ENCODE measurements at regions not wholly inside any gene's neighbourhood (a gene's known extent, or its start where the extent isn't known, plus 50 kb on each side); places are given as distances from the start of the nearest gene placed in this dataset.

DNA sequence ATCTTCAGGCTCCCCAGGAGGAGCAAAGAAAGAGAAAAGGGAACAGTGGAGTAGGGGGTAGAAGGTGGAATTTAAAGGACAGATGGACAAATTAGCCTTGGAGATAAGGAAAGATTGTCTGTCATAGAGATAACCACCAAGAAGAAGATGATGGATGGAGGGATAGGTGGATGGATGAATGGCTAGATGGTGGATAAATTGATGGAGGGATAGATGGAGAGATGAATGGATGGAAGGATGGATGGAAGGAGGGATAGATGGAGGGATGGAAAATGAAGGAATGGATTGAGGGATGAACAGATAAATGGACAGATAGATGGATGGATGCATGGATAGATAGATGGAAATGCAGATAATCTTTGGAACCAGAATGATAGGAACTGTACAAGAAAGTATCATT, 102.8 kb downstream of the TNFAIP3 start:
- POLR2A ChIA-PET = no interaction called here
- Histone ChIP-seq H3K27ac (ENCODE audit: low read length) (no peak overlapping the region), H3K4me3 (ENCODE audit: low read depth in 2 of 2, low read length in 2 of 2) (no peak overlapping the region), H3K36me3 (ENCODE audit: control insufficient read depth, insufficient read depth, low read length) (no peaks in the 10 kb centered on the region), H3K9me3 (ENCODE audit: control insufficient read depth, insufficient read depth, low read depth, low read length) (no peaks in the 10 kb centered on the region), H3K4me1 (ENCODE audit: control insufficient read depth, insufficient read depth, low read length) (no peaks in the 10 kb centered on the region), H3K27me3 (ENCODE audit: control insufficient read depth, insufficient read depth, low read length) (no peaks in the 10 kb centered on the region)
- ATAC-seq = no peak
- in situ Hi-C loops (cut with HindIII; ENCODE audit: low pct_unique_long_range_greater_than_20kb, low sequenced_read_pairs) (no loop called here), intact Hi-C loops (cut with micrococcal nuclease; ENCODE audit: unreplicated experiment) (no loop called here)
- CTCF ChIA-PET = no interaction called here
- no TSS peak for BruUV-seq (replicated peaks)
- DNase-seq (ENCODE audit: low read depth, low spot score) = no peak
- TF ChIP-seq TCF7L2 (IDR thresholded peaks at IDR 0.05; ENCODE audit: low read depth, low read length) (no peak), POLR2AphosphoS5 (IDR thresholded peaks at IDR 0.05; ENCODE audit: low read depth, low read length) (no peak), SIN3A (IDR thresholded peaks at IDR 0.05; ENCODE audit: borderline replicate concordance, insufficient read depth, low read depth, low read length) (no peak), CTCF (IDR thresholded peaks at IDR 0.05) (no peak)
- TF ChIP-seq, protein P1, sequence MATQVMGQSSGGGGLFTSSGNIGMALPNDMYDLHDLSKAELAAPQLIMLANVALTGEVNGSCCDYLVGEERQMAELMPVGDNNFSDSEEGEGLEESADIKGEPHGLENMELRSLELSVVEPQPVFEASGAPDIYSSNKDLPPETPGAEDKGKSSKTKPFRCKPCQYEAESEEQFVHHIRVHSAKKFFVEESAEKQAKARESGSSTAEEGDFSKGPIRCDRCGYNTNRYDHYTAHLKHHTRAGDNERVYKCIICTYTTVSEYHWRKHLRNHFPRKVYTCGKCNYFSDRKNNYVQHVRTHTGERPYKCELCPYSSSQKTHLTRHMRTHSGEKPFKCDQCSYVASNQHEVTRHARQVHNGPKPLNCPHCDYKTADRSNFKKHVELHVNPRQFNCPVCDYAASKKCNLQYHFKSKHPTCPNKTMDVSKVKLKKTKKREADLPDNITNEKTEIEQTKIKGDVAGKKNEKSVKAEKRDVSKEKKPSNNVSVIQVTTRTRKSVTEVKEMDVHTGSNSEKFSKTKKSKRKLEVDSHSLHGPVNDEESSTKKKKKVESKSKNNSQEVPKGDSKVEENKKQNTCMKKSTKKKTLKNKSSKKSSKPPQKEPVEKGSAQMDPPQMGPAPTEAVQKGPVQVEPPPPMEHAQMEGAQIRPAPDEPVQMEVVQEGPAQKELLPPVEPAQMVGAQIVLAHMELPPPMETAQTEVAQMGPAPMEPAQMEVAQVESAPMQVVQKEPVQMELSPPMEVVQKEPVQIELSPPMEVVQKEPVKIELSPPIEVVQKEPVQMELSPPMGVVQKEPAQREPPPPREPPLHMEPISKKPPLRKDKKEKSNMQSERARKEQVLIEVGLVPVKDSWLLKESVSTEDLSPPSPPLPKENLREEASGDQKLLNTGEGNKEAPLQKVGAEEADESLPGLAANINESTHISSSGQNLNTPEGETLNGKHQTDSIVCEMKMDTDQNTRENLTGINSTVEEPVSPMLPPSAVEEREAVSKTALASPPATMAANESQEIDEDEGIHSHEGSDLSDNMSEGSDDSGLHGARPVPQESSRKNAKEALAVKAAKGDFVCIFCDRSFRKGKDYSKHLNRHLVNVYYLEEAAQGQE (IDR thresholded peaks at IDR 0.05; ENCODE audit: insufficient read depth in 1 of 2, low read depth in 2 of 2, low read length in 1 of 2) = no peak

DNA sequence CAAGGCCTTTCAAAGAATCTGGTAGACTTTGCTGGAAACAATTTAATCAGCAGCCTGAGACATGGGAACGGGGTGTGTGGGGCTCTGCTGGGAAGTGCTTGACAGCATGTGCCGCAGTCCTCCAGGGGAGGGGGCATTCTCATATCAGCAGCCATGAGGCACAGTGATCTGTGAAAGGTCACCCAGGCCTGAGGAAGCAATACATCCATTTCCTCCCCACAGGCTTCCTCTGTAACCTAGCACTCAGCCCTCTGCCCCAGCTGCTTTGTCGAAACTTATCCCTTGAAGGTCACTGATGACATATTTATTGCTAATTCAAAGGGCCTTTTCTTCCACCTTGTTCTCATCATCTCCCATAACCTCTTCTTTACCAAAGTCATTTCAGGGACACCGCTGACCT, 103.3 kb downstream of the TNFAIP3 start:
- TF ChIP-seq, protein P1 (IDR thresholded peaks at IDR 0.05; ENCODE audit: insufficient read depth in 1 of 2, low read depth in 2 of 2, low read length in 1 of 2) = no peak
- no peak for TF ChIP-seq TCF7L2 (IDR thresholded peaks at IDR 0.05; ENCODE audit: low read depth, low read length)
- no peak for TF ChIP-seq CTCF (IDR thresholded peaks at IDR 0.05)
- TF ChIP-seq POLR2AphosphoS5 (IDR thresholded peaks at IDR 0.05; ENCODE audit: low read depth, low read length) = no peak
- TF ChIP-seq SIN3A (IDR thresholded peaks at IDR 0.05; ENCODE audit: borderline replicate concordance, insufficient read depth, low read depth, low read length) = no peak
- no peak overlapping the region for H3K27ac ChIP-seq (ENCODE audit: low read length)
- no peaks in the 10 kb centered on the region for H3K27me3 ChIP-seq (ENCODE audit: control insufficient read depth, insufficient read depth, low read length)
- no peak overlapping the region for H3K4me3 ChIP-seq (ENCODE audit: low read depth in 2 of 2, low read length in 2 of 2)
- BruUV-seq (replicated peaks) = no TSS peak
- CTCF ChIA-PET = interaction anchor here (0.6 kb wide), 1 partner anchor 628 kb away, joined by 4 read pairs; no protein-coding TSS in a partner anchor
- POLR2A ChIA-PET = no interaction called here
- in situ Hi-C loops (cut with HindIII; ENCODE audit: low pct_unique_long_range_greater_than_20kb, low sequenced_read_pairs) = no loop called here
- no peaks in the 10 kb centered on the region for H3K9me3 ChIP-seq (ENCODE audit: control insufficient read depth, insufficient read depth, low read depth, low read length)
- no peak for DNase-seq (ENCODE audit: low read depth, low spot score)
- intact Hi-C loops (cut with micrococcal nuclease; ENCODE audit: unreplicated experiment) = no loop called here
- no peaks in the 10 kb centered on the region for H3K36me3 ChIP-seq (ENCODE audit: control insufficient read depth, insufficient read depth, low read length)
- ATAC-seq = no peak
- no peaks in the 10 kb centered on the region for H3K4me1 ChIP-seq (ENCODE audit: control insufficient read depth, insufficient read depth, low read length)

Measured in Panc1 (cell line).